ENCODE measurements at regions not wholly inside any gene's neighbourhood (a gene's known extent, or its start where the extent isn't known, plus 50 kb on each side); places are given as distances from the start of the nearest gene placed in this dataset.
"Not testable (repeated sequence)": the region's sequence is repeated elsewhere in the genome, so short reads cannot be mapped to it uniquely, and the experiment has no call there.

GRCh38 chr4:10388146-10388545 lies 69.1 kb downstream of the ZNF518B start:
- not testable (repeated sequence) for TF ChIP-seq CTCF, POLR2A, POLR2AphosphoS5, EP300 (IDR thresholded peaks at IDR 0.05)
